ENCODE measurements at regions not wholly inside any gene's neighbourhood (a gene's known extent, or its start where the extent isn't known, plus 50 kb on each side); places are given as distances from the start of the nearest gene placed in this dataset.

GRCh38 chr6:90729057-90729456 lies 142.2 kb upstream of the MAP3K7 start:
- DNase-seq (ENCODE audit: low read depth), result no peak

GRCh38 chr6:90722648-90723047 lies 135.8 kb upstream of the MAP3K7 start:
- no peak for DNase-seq (ENCODE audit: low read depth)

- no peak for DNase-seq (ENCODE audit: low read depth)
These were observed 133.5 kb upstream of the MAP3K7 start for GRCh38 chr6:90720404-90720803.

DNA sequence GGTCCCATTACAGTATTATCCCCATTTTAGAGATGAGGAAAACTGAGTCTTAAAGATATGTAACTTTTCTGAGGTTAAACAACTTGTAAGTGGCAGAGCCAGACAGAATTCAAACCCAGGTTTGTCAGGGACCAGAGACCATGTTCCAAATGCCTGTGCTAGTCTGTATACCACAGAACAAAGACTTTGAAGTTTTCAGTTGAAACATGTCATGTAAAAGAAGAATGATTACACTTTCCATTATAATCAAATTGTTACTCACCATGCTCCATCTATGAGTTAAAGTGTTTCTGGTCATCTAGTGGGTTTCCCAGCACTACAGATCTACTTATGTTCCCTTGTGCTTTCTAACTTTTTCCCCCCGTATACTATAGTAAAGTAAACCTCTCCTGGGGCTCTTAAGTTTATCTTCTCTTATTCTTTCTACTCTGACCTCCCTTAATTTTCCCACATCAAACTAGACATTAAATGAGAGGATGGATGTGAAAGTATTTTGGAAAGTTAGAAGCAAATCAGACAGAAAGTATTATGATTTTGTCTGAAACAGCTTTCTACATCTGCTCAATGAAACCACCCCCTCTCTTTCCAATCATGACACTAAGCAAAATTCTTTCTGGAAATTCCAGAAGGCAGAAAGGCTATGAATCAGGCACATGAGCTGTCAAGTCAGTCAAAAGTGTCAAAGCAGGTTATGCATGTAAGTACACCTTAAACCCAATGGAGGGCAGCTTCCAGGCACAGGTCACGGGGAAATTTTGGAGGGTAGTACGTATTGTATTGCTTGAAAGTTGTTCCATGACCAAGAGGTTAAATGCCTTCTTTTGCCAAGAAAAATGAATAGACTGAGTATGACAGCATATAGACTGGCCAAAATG lies 132.7 kb upstream of the MAP3K7 start:
- DNase-seq (ENCODE audit: low read depth), result no peak

DNA sequence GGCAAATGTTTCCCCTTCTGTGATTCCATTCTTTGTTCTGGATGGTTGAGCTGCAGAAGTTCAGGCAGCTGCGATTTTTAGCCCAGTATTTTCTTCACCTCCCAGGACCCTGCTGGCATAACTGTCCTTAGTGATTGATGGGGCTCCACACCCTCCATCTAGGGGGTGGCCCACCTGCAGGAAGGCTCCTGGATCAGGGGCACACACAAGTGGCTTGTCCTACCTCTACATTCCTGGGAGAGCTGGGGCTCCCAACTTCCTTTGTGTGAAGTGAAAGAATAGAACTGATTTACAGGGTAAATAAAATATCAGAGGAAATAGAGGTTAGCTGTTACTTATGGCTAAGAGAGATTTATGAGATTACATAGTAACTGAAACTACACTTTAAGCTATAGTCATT lies 129.5 kb upstream of the MAP3K7 start:
- no peak for DNase-seq (ENCODE audit: low read depth)

GRCh38 chr6:90715093-90715655 lies 128.3 kb upstream of the MAP3K7 start:
- peak; percentile 1 for DNase-seq (ENCODE audit: low read depth)

GRCh38 chr6:90714319-90714718 lies 127.4 kb upstream of the MAP3K7 start:
- DNase-seq (ENCODE audit: low read depth), result no peak

GRCh38 chr6:90712114-90712513 lies 125.2 kb upstream of the MAP3K7 start:
- no peak for DNase-seq (ENCODE audit: low read depth)

DNA sequence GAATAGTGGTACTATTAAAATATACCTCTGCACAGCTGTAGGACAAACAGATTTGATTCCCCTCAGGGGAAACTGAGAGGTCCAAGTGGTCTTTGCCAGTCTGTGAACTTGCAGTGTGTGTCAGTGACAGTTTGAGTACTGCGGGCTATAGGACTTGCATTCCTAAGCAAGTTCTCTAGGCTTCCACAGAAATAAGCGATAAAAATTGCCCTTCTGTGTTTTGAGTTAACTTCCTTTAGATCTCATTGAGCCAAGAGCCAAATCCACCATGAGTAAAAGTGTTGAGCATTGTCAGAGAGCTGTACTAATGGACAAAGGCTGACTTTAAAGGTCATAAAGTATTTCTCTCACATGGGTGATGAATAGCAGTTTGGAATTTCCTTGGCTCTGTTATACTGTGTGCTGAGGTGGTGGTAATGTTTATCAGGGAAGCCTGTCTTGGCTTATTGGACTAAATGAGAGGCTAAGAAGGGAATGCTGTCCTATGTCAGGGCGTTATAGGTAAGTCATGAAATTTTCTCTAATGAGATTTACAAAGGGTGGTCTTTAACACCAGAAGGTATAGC lies 122.6 kb upstream of the MAP3K7 start:
- DNase-seq (ENCODE audit: low read depth), result no peak

DNA sequence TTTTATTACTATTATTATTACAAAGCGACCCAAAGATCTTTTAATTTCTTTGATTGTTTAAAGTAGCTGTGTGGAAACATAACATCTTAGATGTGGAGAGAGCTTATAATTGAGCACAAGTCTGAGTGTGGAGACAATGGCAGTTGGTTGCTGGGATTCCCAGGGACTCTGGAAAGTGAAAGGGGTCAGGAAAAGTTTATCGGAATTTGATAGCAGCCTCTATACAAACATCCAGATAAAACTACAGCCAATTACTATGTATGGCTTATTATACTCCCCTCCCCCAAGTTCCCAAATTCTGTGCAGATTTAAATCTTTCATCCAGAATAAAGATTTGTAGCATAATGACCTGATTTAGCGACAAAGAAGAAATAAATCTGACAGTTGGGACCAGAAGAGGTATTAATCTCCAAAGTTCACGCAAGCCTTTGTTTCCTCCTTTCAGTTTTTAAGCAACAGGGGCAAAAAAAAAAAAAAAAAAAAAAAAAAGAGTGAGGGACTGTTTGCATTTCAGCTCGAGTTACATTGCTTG lies 121.4 kb upstream of the MAP3K7 start:
- no peak for DNase-seq (ENCODE audit: low read depth)

DNA sequence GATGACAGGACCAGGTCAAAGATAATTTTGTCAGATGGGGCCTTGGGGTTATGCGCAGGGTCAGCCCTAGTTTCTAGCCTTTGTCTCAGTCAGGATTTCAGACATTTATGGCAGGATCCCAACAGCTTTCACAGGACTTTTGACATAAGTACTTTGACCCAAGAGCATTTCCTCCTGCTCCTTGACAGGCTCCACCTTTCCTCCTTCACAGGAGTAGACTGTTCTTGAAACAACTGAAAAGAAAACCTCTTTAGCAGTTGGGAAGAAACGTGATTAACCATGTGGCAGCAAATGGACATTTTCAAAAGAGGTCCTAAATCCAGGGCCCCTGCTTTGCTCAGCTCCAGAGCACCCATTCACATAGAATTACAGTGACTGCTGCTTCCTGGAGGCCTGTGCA lies 120.4 kb upstream of the MAP3K7 start:
- DNase-seq (ENCODE audit: low read depth), result no peak

DNA sequence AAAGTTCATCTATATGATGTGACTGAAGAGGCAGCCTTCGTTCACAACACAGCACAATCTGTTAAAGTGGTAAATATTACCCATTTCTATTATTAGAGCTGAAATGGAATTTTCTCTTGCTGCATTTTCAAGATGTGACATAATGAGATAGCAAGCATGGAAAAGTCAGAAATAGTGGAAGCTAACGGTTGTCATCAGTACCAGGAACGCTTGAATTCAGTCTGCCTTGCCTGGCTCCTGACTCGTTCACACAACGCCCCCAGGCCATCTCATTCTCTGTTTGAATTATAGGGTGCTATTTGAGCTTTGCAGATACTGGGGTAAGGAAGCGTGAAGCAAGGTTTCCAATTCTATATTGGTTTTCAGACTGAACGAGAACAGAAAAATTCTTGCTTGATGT lies 116.5 kb upstream of the MAP3K7 start:
- no peak for DNase-seq (ENCODE audit: low read depth)

DNA sequence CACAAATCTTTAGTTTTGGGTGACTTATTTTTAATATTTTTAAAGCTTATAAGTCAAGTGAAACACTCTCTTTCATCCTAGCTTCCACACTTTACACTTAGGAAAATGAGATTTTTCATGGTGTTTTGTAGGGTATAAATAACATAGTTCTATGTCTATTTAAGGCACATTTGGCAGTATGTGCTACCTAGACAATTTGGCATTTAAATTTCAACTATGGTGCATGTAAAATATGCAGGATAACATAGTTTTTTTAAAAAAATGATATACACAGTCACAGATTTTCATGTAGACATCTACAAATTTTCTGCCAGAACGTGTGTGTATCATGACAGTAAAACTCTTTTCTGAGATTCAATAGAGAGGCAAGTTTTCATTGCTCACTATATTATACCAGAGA lies 115.1 kb upstream of the MAP3K7 start:
- no peak for DNase-seq (ENCODE audit: low read depth)

DNA sequence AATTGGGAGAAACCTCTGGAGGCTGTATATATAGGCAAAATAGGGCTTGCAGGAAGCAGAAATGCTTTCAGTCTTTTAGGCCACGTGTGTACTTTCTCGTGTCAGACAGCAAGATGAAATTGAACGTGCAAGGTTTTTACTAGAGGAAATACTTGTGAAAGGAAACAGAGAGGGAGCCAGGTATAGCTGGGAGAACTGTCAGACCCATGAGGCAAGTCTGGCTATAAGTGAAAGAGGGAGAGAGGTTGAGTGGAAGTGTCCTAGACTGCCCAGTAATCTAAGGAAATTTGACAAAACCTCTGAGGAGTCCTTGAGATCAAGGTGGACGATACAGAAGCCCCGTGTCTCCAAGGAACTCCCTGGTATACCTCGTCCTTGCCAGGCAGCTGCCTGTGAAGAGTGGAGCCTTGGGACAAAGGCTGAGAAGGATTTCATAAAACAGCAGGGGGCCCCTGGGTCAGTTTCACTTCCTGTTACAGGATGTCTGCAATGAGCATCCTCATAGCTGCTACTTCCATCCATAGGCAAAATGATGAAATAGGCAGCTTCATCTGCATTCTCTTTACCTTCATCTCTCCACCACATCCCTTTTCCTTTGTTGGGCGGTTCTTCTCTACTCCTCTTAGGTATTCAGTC lies 114.4 kb upstream of the MAP3K7 start:
- peak; percentile 1 for DNase-seq (ENCODE audit: low read depth)

DNA sequence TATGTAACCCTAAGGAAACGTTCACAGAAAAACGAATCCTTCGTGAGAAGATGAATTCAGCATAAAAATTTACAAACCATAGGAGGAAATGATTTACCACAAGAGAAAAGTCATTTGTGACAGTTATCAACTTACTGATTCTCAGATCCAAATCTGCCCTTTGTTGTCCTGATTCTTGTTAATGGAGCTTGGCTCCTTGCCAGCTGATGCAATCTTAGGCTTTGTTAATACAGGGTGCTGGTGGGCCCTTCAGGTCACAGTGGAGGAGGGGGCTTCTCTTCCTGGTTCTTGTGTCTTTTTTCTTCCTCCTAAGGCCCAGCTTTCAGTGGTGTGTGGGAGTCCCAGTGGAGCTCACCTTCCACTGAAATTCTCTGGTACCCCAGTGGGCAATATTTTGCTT lies 108.4 kb upstream of the MAP3K7 start:
- DNase-seq (ENCODE audit: low read depth), result no peak

GRCh38 chr6:90694802-90695201 lies 107.9 kb upstream of the MAP3K7 start:
- DNase-seq (ENCODE audit: low read depth), result no peak

DNA sequence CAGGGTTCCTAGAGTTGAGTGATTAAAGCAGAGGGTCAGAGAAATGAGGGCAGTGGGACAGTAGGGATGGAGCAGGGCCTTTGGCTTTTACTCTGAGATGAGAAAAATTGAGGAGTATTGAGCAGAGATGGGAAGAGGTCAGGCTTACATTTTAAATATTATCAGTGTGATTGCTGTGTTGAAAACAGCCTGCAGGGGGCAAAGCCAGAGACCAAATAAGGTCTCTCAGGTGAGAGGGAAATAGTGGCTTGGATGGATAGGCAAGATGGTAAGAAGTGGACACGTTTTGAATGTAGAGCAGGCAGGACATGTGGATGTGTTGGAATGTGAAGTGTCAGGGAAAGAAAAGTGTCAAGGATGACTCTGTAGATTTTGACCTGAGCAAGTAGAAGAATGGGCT lies 105.0 kb upstream of the MAP3K7 start:
- no peak for DNase-seq (ENCODE audit: low read depth)

DNA sequence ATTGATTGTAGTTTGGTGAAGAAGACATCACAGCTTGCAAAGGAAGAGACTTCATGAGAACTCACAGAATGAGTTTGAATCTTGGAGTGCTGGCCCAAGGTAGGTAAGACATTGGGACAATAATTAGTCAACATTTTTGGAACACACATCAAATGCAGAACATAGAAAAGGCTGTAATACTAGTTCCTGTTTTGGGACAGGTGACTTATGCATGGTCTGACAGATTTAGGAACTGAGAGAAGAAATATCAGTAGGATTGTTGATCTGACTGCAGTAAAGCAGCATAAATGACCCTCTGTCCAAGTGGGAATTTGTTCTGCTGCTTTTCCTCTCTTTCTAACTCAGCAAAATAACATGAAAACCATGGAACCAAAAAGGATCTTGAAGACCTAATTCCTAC lies 102.3 kb upstream of the MAP3K7 start:
- DNase-seq (ENCODE audit: low read depth), result no peak

DNA sequence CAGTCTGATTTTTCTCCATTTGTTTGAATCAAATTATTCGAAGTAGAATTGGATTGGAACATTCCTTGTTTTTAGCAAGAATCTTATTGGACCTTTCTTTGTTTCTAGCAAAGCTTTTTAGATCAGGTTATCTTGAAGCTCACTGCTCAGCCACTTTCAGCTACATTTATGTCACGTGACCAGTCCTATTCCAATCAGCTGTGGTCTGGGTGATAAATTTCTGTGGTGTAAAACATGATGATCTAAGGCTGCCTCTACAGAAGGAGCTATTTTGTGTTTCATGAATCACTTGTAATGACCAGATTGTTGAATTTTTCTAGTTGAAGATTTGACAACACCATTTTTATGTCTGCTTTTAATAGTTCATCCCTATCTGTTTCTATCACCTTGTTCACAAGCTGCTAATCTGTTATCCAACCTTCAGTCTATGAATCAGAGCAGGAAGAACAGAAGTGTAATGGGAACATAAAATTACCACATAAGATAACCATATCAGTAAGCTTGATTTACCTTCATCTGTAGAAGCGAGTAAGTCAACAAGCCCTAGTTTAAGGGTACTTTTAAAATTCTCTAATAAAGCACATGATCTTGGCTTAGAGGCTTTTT lies 101.0 kb upstream of the MAP3K7 start:
- no peak for DNase-seq (ENCODE audit: low read depth)

GRCh38 chr6:90681863-90682262 lies 95.0 kb upstream of the MAP3K7 start:
- no peak for DNase-seq (ENCODE audit: low read depth)

- no peak for DNase-seq (ENCODE audit: low read depth)
These were observed 91.3 kb upstream of the MAP3K7 start for GRCh38 chr6:90678049-90678779.
